ENCODE measurements at regions not wholly inside any gene's neighbourhood (a gene's known extent, or its start where the extent isn't known, plus 50 kb on each side); places are given as distances from the start of the nearest gene placed in this dataset.
"Not testable (repeated sequence)": the region's sequence is repeated elsewhere in the genome, so short reads cannot be mapped to it uniquely, and the experiment has no call there.

GRCh38 chr1:146459939-146460338 lies 231.1 kb upstream of the NOTCH2NLA start:
- TF ChIP-seq CTCF (IDR thresholded peaks at IDR 0.05); POLR2AphosphoS5 (IDR thresholded peaks at IDR 0.05; ENCODE audit: low read depth, low read length); REST (IDR thresholded peaks at IDR 0.05; ENCODE audit: insufficient read depth in 1 of 2, low read depth in 2 of 2, low read length in 1 of 2); SIN3A (IDR thresholded peaks at IDR 0.05; ENCODE audit: borderline replicate concordance, insufficient read depth, low read depth, low read length): not testable (repeated sequence)
